ENCODE measurements at regions not wholly inside any gene's neighbourhood (a gene's known extent, or its start where the extent isn't known, plus 50 kb on each side); places are given as distances from the start of the nearest gene placed in this dataset.

- TF ChIP-seq CTCF (IDR thresholded peaks at IDR 0.05; ENCODE audit: insufficient read depth, low read length) (no peak), SPI1 (IDR thresholded peaks at IDR 0.05; ENCODE audit: borderline replicate concordance, low read depth) (no peak), GABPA (IDR thresholded peaks at IDR 0.05; ENCODE audit: low read depth) (no peak)
Observed at GRCh38 chr3:18223974-18224373, 201.2 kb downstream of the SATB1 start.

Measured in HL-60 (cell line).